NCI-H187 treated with DMSO at 0.1 percent for 48 hours (cell line): ENCODE measurements at regions not wholly inside any gene's neighbourhood (a gene's known extent, or its start where the extent isn't known, plus 50 kb on each side); places are given as distances from the start of the nearest gene placed in this dataset.
"Not testable (repeated sequence)": the region's sequence is repeated elsewhere in the genome, so short reads cannot be mapped to it uniquely, and the experiment has no call there.

Source experiments
- DNase-seq: peaks from one replicate; lab custom pipeline; 2025; lab: John Stamatoyannopoulos, UW

- DNase-seq = no peak
Observed at GRCh38 chr5:2569176-2569575, 182.3 kb downstream of the IRX2 start.

- no peak for DNase-seq
Observed at GRCh38 chr5:2566284-2566683, 185.2 kb downstream of the IRX2 start.

DNA sequence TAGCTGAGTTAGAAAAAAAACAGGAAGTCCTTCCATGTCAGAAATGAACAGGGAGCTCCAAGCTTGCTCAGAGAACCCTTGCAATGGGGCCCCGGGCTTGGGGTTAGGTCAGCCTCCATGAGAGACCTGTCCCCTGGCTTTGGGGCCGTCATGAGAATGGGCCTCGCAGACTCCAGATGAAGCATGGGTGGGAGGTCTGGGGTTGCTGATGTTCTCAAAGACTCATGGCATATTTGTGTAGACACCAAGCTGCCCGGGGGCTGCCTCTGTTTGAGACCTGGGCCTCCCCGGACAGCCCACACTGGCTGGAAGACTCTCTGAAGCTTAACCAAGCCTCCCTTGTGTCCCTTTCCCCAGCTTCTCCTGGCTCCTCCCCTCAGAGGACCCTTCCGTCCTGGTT lies 186.3 kb downstream of the IRX2 start:
- DNase-seq = no peak

- DNase-seq = no peak
Observed at GRCh38 chr5:2563046-2563445, 188.4 kb downstream of the IRX2 start.

DNA sequence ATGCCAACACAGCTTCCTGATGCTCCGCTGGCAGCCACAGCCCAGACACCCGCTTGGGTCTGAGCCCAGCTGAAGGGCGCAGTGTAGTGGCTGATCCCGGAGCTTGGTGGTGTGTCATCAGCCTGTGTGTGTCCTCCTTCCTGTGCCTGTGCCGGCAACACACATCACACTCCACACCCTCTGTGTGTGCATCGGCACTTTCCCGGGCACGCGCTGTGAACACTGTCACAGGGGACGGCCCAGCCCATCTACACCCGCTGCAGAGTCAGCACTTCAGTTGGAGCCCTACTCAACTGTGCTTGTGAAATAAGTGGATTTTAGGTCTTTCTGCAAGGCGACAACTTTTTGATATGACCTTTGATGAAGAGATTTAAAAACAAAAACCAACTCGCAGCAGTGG lies 189.4 kb downstream of the IRX2 start:
- DNase-seq = no peak

DNA sequence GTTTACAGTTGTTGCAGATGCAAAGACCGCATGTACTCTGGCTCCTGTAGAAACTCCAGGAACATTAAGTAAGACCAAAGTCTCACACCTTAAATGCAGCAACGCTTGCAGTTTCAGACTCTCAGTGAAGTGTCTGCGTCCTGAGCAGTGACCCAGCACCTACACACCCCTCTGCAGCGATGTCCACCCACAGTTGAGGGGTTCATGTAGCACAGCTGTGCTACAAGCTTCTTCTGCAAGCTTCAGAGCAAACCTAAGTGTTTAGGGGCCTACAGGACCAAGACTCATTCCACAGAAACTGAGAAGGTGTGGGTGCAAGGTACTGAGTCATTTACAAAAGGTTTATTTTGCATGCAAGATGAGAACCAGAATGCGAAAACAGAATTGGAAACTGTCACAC lies 191.0 kb downstream of the IRX2 start:
- no peak for DNase-seq

DNA sequence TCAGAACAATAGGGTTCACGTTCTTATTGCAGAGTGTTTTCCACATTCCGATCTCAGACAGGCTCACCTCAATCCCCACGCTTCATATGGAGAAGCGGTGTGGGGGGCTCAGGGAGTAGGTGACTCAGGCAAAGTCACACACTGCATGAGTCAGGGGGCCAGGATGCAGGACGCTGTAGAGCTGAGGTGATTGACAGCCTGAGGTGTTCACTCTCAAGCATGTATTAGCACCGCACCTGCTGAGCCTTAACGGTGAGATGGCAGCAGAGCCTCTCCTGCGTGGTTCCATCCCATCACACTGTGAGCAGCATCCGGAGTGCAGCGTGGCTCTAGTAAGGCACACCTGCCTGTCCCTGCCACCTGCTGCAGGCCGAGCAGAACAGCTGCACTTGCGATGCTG lies 194.0 kb downstream of the IRX2 start:
- peak; percentile 50 for DNase-seq

DNA sequence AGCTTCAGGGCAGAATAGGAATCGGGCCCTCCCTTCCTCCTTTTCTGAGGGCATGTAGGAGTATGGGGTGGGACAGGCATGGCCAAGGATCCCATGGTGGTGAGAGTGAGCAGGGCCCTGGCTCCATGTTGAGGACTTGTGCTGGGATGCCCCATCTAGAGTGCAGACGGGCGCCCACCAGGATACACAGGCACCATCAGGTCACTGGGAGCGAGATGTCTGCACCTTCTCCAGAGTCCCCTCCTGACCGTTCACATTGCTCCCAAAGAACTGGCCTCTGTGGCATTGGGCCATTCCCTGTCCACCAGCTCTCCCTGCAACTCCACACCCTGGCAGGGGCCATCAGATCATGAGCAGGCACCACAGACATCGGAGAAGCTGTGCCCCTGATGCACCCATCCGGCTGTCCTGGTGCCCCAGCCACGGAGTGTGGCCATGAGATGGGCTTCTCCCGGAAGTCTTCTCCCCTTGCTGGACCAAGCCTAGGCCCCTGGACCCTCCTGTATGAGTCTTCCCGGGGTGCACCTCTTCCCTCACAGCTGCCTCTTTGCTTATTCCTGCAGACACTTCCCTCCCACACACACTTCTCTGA lies 195.0 kb downstream of the IRX2 start:
- no peak for DNase-seq

DNA sequence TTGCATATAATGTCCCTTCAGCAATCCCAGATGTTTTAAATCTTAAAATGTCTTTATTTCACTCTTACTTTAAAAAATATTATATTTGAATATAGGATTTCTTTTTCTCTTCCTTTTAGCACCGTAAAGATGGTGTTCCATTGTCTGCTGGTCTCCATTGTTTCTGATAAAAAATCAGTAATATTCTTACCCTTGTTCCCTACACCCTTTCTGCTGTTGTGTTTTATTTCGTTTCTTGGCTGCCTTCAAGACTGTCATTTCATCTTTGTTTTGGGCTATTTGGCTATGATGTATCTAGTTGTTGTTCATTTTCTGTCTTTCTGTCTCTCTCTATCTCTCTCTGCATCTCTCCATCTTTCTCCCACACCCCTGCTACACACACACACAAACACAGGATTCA lies 197.9 kb downstream of the IRX2 start:
- DNase-seq = no peak

DNA sequence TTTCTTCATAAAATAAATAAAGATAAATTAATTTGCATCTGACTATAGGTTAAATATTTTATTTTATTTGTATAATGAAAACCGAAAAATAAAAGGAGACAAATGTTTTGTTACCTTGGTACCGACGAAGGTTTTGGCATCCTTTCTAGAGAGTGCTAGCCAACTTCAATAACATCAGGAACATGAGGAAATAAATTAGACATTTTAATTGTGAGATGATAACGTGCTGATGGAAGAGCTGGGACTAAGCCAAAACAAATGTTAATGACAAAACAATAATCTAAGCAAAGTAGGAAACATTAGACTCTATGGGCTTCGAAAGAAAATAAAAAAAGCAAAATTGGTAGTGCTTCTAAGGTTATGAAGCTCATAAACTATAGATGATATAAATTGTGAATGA lies 201.0 kb downstream of the IRX2 start:
- DNase-seq = no peak

GRCh38 chr5:2549900-2550299 lies 201.6 kb downstream of the IRX2 start:
- no peak for DNase-seq

DNA sequence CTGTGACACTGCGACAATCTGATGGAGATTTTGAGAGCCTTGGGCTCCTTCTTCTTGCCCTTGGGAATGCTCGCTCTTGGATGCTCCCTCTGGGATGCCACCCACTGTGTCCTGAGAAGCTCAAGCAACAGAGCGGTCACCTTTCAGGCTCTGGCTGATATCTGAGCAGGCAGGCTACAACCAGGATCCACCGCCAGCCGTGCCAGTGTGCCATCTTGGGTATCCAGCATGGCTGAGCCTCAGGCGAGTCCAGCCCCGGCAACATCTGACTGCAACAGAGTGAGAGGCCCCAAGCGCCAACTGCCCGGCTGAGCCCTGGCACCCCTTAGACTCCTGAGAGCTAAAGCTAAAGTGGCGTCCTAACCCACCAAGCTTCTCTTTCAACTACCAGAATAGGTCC lies 202.1 kb downstream of the IRX2 start:
- DNase-seq = no peak

- no peak for DNase-seq
Observed at GRCh38 chr5:2546938-2547337, 204.5 kb downstream of the IRX2 start.

DNA sequence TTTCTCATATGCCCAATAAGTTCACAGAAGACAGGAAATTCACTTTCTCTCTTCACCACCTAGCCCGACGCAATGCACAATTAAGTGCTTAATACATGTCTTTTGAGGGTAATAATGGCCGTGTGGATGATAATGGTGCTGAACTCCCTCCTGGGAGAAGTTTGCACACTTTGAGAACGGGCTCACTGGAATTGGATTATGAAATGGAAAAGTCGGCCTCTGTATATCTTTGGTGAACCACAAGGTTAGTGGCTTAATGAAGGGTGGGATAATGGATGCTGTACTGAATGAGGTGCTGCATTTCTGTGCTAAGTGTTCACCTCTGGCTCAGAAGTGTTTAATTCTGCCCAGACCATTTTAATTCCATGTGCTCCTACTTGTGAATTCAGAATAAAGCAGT lies 207.5 kb downstream of the IRX2 start:
- no peak for DNase-seq

DNA sequence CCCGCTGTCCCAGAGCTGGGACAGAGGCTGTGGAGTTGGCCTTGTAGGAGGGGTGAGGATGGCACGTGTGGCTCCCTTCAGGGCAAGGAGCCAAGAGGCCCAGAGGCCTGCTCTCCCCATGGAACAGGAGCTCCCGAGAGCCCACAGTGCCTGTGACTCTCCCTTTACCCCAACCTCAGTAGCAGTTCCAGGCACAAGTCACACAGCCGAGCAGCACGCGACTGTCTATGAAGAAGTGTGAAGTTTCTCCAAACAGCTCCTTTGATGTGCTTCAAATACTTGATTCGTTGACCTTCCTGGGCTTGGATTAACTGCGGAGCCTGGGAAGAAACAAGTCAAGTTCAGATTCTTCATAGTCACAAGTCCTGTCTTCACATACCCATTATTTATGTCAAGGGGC lies 208.7 kb downstream of the IRX2 start:
- DNase-seq = no peak

DNA sequence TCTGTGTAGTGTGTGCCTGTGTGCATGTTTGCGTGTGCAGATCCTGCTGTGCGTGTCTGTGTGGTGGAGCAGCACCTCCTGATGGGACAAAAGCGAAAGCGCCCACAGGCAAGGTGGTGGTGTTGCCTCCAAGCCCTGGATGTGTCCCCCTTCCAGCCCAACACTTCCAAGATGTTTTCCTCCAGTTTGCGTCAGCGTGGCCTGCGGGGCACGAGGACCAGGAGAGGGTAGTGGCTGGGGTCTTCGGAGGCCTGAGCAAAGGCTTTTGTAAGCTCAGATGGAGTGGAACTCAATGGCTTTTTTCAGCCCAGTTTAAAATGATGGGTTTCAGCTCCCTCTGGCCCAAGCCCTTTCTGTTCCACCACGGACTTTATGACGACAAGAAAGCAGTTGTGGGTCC lies 209.5 kb downstream of the IRX2 start:
- DNase-seq = no peak

DNA sequence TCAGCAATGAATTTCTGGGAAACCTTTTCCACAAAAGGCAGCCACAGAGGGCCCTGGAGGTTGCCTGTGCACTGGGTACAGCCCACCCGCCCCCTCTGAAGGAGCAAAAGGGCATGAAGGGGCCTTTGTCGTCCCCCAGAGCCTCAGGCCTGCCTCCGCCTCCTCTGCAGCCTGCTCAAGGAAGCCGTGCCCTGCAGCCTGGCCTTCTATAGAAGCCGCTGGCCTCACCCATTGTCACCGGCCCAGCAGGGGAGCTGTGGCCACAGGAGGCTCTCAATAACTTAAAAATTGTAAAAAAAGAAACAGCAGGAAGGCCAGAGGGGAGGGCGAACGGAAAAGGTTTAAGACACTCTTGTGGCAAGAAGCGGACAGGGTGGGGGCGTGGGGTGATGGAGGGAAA lies 213.3 kb downstream of the IRX2 start:
- DNase-seq = no peak

DNA sequence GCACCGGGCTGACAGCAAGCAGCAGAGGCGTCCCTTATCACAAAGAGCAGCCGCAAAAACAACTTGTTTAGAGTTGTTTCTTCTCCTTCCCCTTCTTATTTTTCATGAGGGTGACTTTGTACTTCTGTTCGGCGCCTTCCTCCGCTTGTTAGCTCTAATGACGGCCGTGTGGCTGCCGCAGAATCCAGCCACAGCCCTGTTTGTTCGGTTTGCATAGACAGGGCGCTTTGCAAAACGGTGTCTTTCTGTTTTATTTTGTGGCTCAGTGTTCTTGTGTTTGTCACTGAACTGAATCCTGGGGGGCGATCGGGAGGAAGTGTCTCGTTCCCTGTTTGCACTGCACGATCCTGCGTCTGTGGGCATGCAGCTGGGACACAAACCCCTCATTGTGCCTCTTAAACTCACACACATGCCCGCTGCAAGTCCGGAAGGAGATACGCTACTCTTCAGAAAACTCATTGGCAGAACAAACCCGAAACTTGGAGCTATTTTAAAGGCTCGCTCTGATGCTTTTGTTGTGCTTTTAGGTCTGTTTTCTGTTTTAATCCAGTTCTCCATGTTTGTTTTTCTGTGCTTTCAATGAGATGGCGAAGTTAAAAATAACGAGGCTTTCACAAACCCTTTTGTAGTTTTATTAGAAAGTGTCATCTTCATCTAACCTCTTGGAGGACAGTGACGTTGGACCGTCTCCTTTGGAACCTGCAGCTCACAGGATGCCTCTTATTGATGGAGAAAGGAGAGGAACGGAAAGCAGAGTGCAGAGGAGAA lies 213.9 kb downstream of the IRX2 start:
- DNase-seq = no peak

GRCh38 chr5:2536632-2537377 lies 214.7 kb downstream of the IRX2 start:
- no peak for DNase-seq

GRCh38 chr5:2534970-2535369 lies 216.5 kb downstream of the IRX2 start:
- DNase-seq = no peak

DNA sequence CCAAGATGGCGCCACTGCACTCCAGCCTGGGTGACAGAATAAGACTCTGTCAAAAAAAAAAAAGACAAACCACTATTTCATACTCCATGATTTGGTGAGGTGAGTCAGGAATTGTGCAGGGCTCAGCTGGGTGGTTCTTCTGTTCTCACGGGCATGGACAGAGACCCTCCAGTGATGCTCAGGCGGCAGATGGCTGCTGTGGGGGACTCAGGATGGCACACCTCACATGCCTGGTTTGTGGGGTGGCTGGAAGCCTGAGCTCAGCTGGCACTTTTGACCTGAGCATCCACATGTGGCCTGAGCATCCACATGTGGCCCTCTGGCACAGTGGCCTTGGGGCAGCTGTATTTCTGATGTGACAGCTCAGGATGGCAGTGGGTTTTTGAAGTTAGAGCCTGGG lies 217.2 kb downstream of the IRX2 start:
- no peak for DNase-seq

- DNase-seq = not testable (repeated sequence)
Observed at GRCh38 chr5:2533848-2534247, 217.6 kb downstream of the IRX2 start.

GRCh38 chr5:2532809-2533208 lies 218.7 kb downstream of the IRX2 start:
- no peak for DNase-seq
